Esophagus squamous epithelium (tissue), 4 donors: ENCODE measurements at regions not wholly inside any gene's neighbourhood (a gene's known extent, or its start where the extent isn't known, plus 50 kb on each side); places are given as distances from the start of the nearest gene placed in this dataset.

Source experiments
- CTCF ChIP-seq, 6 experiments: fragments of 450-650 bp in 4 of 6; fragments of 200-600 bp in 2 of 6; sonication (generic) in 2 of 6; IDR thresholded peaks; one replicate each; pipeline ENCODE4 v1.5.1; 2016 to 2019; ENCODE audit warnings: antibody characterized with exemption in 6 of 6, mild to moderate bottlenecking in 4 of 6, moderate library complexity in 4 of 6
- POLR2A ChIP-seq, 4 donors: fragments of 450-650 bp; IDR thresholded peaks; one replicate each; pipeline ENCODE4 v1.6.1; 2017; ENCODE audit warnings: antibody characterized with exemption in 4 of 4, mild to moderate bottlenecking in 4 of 4, moderate library complexity in 3 of 4

- TF ChIP-seq CTCF (IDR thresholded peaks at IDR 0.05): no peak
- TF ChIP-seq POLR2A (IDR thresholded peaks at IDR 0.05): no peak
Measured at GRCh38 chr2:190591437-190591836, 56.9 kb upstream of the NEMP2 start.
